M059J (cell line): ENCODE measurements at regions not wholly inside any gene's neighbourhood (a gene's known extent, or its start where the extent isn't known, plus 50 kb on each side); places are given as distances from the start of the nearest gene placed in this dataset.
"Not testable (repeated sequence)": the region's sequence is repeated elsewhere in the genome, so short reads cannot be mapped to it uniquely, and the experiment has no call there.

ENCODE experiments used
- DNase-seq: peaks from one replicate; pipeline ENCODE4 v3.0.0-alpha.2; 2012; ENCODE audit warnings: low read depth

DNA sequence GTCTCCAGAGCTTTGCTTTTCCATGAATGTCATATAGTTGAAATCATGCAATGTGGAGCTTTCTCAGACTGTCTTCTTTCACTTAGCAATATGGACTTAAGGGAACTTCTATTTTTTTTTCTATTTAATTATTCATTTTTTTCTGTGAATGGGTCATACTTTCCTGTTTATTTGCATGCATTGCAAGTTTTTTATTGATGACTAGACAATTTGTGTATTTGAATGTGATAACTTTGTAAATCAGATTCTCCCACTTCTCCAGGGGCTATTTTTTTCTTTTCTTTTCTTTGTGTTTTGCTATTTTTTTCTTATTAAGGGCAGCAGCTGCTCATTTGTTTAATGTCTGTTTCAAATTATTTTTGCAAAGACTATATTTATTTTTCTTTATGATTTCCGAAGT lies 1019.8 kb upstream of the ATXN7L3B start:
- no peak for DNase-seq

GRCh38 chr12:73529231-73529630 lies 1008.4 kb upstream of the ATXN7L3B start:
- DNase-seq: no peak

- no peak for DNase-seq
Measured at GRCh38 chr12:73529954-73530353, 1007.7 kb upstream of the ATXN7L3B start.

- no peak for DNase-seq
Measured at GRCh38 chr12:73531752-73532151, 1005.9 kb upstream of the ATXN7L3B start.

DNA sequence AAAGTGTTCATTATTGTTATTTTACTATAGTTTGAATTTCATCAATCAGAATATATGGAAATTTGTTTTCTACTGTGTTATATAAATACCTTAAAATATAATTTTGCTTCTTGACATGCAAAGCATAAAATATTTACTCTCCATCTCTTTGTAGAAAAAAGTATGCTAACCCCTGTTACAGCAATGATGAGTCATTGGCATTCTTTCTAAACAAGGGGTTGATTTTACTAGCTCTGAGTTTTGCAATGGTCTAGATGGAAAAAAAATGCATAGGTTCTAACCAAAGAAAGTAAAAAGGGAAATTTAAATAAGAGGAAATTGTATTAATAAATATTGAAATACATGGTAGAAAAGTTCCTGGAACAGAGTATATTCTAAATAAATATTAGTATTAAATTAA lies 990.2 kb upstream of the ATXN7L3B start:
- no peak for DNase-seq

- no peak for DNase-seq
Measured at GRCh38 chr12:73585136-73585535, 952.5 kb upstream of the ATXN7L3B start.

- no peak for DNase-seq
Measured at GRCh38 chr12:73589220-73589619, 948.4 kb upstream of the ATXN7L3B start.

DNA sequence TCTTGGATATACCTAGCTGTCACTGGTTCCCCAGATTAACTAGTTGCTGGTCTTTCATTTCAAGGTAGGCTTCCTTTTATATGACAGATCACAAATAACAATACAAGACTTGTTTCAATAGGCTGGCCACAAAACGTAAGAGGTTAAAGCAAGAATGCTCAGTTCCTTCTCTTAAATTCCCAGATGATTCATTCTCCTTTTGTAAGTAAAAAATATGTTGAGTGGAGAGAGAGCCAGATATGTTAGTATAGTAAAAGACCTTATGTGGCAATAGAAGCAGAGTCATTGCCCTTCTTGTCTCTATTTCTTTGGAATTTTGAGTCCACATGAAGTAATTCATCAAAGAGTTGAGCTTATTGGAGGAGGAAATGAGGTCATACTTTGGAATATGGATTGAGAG lies 939.0 kb upstream of the ATXN7L3B start:
- DNase-seq: peak; percentile 8

GRCh38 chr12:73599268-73599667 lies 938.4 kb upstream of the ATXN7L3B start:
- no peak for DNase-seq

DNA sequence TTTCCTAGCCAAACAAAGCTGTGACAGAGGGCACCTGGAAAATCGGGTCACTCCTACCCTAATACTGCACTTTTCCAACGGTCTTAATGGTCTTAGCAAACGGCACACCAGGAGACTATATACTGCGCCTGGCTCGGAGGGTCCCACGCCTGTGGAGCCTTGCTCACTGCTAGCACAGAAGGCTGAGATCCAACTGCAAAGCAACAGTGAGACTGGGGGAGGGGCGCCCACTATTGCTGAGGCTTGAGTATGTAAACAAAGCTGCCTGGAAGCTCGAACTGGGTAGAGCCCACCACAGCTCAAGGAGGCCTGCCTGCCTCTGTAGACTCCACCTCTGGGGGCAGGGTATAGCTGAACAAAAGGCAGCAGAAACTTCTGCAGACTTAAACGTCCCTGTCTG lies 931.7 kb upstream of the ATXN7L3B start:
- DNase-seq: not testable (repeated sequence)

DNA sequence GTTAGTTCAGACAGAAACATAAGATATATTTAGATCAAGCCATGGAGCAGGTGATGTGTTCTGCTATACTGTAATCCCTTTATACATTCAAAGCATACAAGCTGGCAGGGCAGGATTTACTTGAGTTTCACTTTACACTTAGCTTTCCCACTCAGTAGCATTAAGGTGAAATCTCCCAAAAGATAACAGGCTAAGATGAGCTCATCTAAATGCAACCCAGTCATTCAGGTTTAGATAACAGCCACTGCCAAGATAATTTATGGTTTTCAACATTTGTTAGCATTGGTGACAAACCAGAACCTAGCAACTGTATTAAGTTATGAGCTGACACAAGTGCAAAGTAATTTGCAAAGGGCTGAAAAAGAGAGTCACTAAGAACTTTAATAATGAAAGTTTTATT lies 925.1 kb upstream of the ATXN7L3B start:
- peak; percentile 1 for DNase-seq

GRCh38 chr12:73623421-73623820 lies 914.2 kb upstream of the ATXN7L3B start:
- no peak for DNase-seq

- DNase-seq: no peak
Measured at GRCh38 chr12:73625226-73625625, 912.4 kb upstream of the ATXN7L3B start.

DNA sequence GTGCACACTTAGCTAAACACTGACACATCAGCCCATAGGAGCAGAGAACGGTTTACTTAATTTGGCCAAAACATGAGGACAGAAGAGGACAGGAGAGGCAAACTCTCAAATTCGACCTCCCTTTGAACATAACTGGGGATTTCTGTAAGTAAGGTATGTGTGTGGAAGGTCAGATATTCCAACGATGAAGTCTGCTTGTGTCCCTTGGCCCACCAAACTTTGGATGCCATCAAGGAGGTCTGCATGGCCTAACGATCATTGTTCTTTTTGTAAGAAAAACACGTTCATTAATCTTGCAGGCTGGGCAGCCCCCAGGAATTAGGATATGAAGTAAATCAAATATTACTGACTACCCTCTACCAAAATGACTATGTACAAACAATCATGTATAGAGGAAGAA lies 908.5 kb upstream of the ATXN7L3B start:
- DNase-seq: no peak

- no peak for DNase-seq
Measured at GRCh38 chr12:73629893-73630831, 907.5 kb upstream of the ATXN7L3B start.

- DNase-seq: no peak
Measured at GRCh38 chr12:73632191-73632590, 905.4 kb upstream of the ATXN7L3B start.

GRCh38 chr12:73632661-73633060 lies 905.0 kb upstream of the ATXN7L3B start:
- DNase-seq: no peak

DNA sequence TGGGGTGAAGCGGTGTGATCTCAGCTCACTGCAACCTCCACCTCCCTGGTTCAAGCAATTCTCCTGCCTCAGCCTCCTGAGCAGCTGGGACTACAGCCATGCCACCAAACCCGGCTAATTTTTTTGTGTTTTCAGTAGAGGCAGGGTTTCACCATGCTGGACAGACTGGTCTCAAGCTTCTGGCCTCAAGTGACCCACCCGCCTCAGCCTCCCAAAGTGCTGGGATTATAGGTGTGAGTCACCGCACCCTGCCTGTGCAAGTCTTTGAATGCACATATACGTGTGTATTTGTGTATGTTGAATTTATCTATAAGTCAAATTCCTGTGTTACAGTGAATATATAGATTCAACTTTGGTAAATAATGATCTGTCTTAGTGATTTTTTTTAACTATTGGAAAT lies 898.2 kb upstream of the ATXN7L3B start:
- DNase-seq: not testable (repeated sequence)

- DNase-seq: no peak
Measured at GRCh38 chr12:73656375-73656774, 881.3 kb upstream of the ATXN7L3B start.

DNA sequence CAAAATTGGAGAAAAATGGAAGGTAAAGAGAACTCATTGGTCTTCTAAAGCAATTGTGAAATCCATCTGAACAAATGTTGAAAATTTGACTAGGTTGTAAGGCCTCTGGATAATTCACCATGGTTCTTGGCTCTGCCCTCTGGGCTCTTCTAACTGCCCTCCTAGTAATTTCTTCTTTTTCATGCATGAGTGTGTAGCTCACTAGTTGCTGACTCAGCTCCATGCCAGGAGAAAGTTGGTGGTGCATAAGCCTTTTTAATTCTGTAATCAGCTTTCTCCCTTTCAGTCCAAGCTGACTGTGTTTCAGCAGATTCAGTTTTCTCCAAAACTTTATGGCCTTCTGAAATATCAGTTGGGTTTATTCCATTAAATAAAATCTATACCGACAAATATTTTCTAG lies 877.8 kb upstream of the ATXN7L3B start:
- no peak for DNase-seq

DNA sequence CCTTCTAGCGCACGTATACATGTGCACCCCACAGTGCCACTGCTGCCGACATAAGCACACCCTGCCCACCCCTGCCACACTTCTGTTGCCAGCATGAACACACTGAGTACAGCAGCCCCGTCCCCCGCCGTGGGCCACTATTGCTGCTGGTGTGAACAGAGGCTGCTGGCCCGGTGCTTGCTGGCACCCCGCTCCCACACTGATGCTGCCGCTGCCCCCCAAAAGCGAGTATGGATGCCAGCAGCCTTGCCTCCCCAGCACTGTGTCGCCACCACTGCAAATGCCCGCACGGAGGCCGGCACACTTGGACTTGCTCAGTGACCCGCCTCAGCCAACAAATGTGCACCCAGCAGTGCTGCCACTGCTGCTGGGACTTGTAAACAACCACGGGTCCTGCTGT lies 872.4 kb upstream of the ATXN7L3B start:
- DNase-seq: no peak

DNA sequence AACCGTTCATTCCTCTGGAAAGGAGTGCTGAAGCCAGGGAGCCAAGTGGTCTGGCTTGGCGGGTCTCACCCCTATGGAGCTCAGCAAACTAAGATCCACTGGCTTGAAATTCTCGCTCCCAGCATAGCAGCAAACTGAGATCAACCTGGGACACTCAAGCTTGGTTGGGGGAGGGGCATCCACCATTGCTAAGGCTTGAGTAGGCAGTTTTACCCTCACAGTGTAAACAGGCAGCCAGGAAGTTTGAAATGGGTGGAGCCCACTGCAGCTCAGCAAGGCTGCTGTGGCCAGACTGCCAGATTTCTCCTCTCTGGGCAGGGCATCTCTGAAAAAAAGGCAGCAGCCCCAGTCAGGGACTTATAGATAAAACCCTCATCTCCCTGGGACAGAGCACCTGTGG lies 866.1 kb upstream of the ATXN7L3B start:
- DNase-seq: peak; percentile 17

GRCh38 chr12:73677520-73678291 lies 859.9 kb upstream of the ATXN7L3B start:
- no peak for DNase-seq
